Heart right ventricle (tissue), 16 donors: ENCODE measurements at regions not wholly inside any gene's neighbourhood (a gene's known extent, or its start where the extent isn't known, plus 50 kb on each side); places are given as distances from the start of the nearest gene placed in this dataset.
"Not testable (repeated sequence)": the region's sequence is repeated elsewhere in the genome, so short reads cannot be mapped to it uniquely, and the experiment has no call there.

ENCODE experiments used
- ATAC-seq, 8 donors: fragments of 200-7000 bp; cut with Tn5 transposase; one replicate each; pipeline ENCODE4 v1.9.1; 2020; ENCODE audit warnings: mild to moderate bottlenecking in 8 of 8, moderate library complexity in 8 of 8, moderate number of reproducible peaks in 1 of 8
- DNase-seq, 2 donors: peaks; one replicate each; pipeline ENCODE4 v3.0.0-alpha.2; 2020
- H3K27ac ChIP-seq, 10 donors: fragments of 200-600 bp; sonication (generic) in 2 of 10; one replicate each; pipeline versions ENCODE4 v1.5.0 to v1.8.0; 2020 to 2022; ENCODE audit warnings: mild to moderate bottlenecking in 3 of 10
- H3K27me3 ChIP-seq, 7 donors: fragments of 200-600 bp; one replicate each; pipeline ENCODE4 v1.8.0; 2021 to 2022; ENCODE audit warnings: mild to moderate bottlenecking in 2 of 7
- H3K36me3 ChIP-seq, 9 donors: fragments of 200-600 bp; sonication (generic) in 1 of 9; one replicate each; pipeline versions ENCODE4 v1.5.0 to v1.8.0; 2020 to 2022; ENCODE audit warnings: mild to moderate bottlenecking in 2 of 9
- H3K4me1 ChIP-seq, 9 donors: fragments of 200-600 bp; sonication (generic) in 1 of 9; one replicate each; pipeline versions ENCODE4 v1.5.0 to v1.8.0; 2020 to 2022; ENCODE audit warnings: mild to moderate bottlenecking in 4 of 9
- H3K4me3 ChIP-seq, 10 donors: fragments of 200-600 bp; sonication (generic) in 2 of 10; one replicate each; pipeline versions ENCODE4 v1.5.0 to v1.8.0; 2020 to 2022; ENCODE audit warnings: mild to moderate bottlenecking in 7 of 10, moderate library complexity in 2 of 10
- H3K9me3 ChIP-seq, 11 donors: fragments of 200-600 bp in 10 of 11; sonication (generic) in 2 of 11; one replicate each; pipeline versions ENCODE4 v1.5.0 to v1.8.0; 2013 to 2022; ENCODE audit warnings: mild to moderate bottlenecking in 2 of 11, control low read depth in 1 of 11, moderate library complexity in 1 of 11
- CTCF ChIP-seq, 9 donors: fragments of 200-600 bp; sonication (generic) in 2 of 9; IDR thresholded peaks; one replicate each; pipeline versions ENCODE4 v1.5.0 to v1.8.0; 2021 to 2022; ENCODE audit warnings: antibody characterized with exemption in 9 of 9, mild to moderate bottlenecking in 5 of 9, moderate library complexity in 1 of 9
- WGBS, 2 donors: extraction: QIAGEN DNeasy Blood & Tissue Kit; methylation state at CpG; one replicate each; pipeline ENCODE4 v1.1.7; 2013; ENCODE audit warnings: inconsistent platforms in 1 of 2; 5-methylcytosine and 5-hydroxymethylcytosine counted together
- intact Hi-C, 10 donors: fragments of 100-400 bp; cut with DNase I; formaldehyde crosslinking; loops; one replicate each; pipeline versions ENCODE4 v1.11.1 to v1.14.2; 2022
- donor health status: Arrhythmogenic right ventricular cardiomyopathy.
- donor health status: ischemic (EF 13 %, LVEDD 7.1; RV severe dilation, severe dysfunction).
- donor health status: healthy with polysubstance abuse.
- donor health status: DM: no; HTN: yes; CAD: no.
- donor health status: DM: no; HTN: no; CAD: no.
- donor health status: ischemic (EF 25% LVEDD 6.9; RV normal size, moderate dysfunction).
- donor health status: ischemic (EF 25% LVEDD 5.7; RV mildly dilated, moderate dysfunction).
- donor health status: healthy.
- donor health status: DM: yes; HTN: yes; CAD: no.
- donor health status: Ischemic cardiomyopathy.
- donor health status: ischemic (EF 35%, LVEDD 5.7; RV mildly dilated, moderate dysfunction).
- donor health status: nonischemic (EF 11% LVEDD 7.7; RV severe dilation, severe dysfunction).
- donor health status: DM: yes; HTN: yes; CAD: no.
- donor health status: PGD.
- donor health status: ischemic (EF 29% LVEDD 5.4; RV normal size, mild dysfunction).
- donor health status: nonischemic (EF 23%, LVEDD 6.1; RV moderate dilation, normal function).

GRCh38 chr12:47442310-47442709 is 263.5 kb downstream of the RPAP3 start:
- H3K36me3 ChIP-seq, result no peaks in the 10 kb centered on the region
- WGBS, 2 donors, result 67 to 68% methylated on average over 1 of the region's 1 CpG

GRCh38 chr12:47441490-47441889 is 264.3 kb downstream of the RPAP3 start:
- DNase-seq, result no peak
- WGBS, 2 donors, result 84 to 91% methylated on average over 1 of the region's 1 CpG
- peaks cover 0 to 54% (median 9%) of the 10 kb centered on the region in 11 donors for H3K9me3 ChIP-seq
- H3K27ac ChIP-seq, result no peak overlapping the region
- intact Hi-C loops, result no loop called here
- no peaks in the 10 kb centered on the region for H3K27me3 ChIP-seq
- no peak for TF ChIP-seq CTCF (IDR thresholded peaks at IDR 0.05)
- no peaks in the 10 kb centered on the region for H3K36me3 ChIP-seq
- no peak for ATAC-seq
- H3K4me1 ChIP-seq, result no peaks in the 10 kb centered on the region
- no peak overlapping the region for H3K4me3 ChIP-seq

More at GRCh38 chr12:47442310-47442709, 263.5 kb downstream of the RPAP3 start:
- TF ChIP-seq CTCF (IDR thresholded peaks at IDR 0.05), result no peak
- no peak overlapping the region for H3K4me3 ChIP-seq
- H3K27me3 ChIP-seq, result no peaks in the 10 kb centered on the region
- intact Hi-C loops, result no loop called here
- no peak for ATAC-seq
- DNase-seq, result no peak
- H3K4me1 ChIP-seq, result no peaks in the 10 kb centered on the region
- H3K27ac ChIP-seq, result no peak overlapping the region
- peaks cover 0 to 54% (median 9%) of the 10 kb centered on the region in 11 donors for H3K9me3 ChIP-seq

GRCh38 chr12:47438175-47438574 is 267.7 kb downstream of the RPAP3 start:
- DNase-seq, result no peak
- no peak overlapping the region for H3K4me3 ChIP-seq
- no peaks in the 10 kb centered on the region for H3K27me3 ChIP-seq
- intact Hi-C loops, result no loop called here
- H3K9me3 ChIP-seq, result peaks cover 0 to 62% (median 11%) of the 10 kb centered on the region in 11 donors
- 0 to 53% methylated on average over 1 of the region's 1 CpG for WGBS, 2 donors
- H3K4me1 ChIP-seq, result no peaks in the 10 kb centered on the region
- TF ChIP-seq CTCF (IDR thresholded peaks at IDR 0.05), result no peak
- H3K27ac ChIP-seq, result no peak overlapping the region
- ATAC-seq, result no peak
- H3K36me3 ChIP-seq, result no peaks in the 10 kb centered on the region

DNA sequence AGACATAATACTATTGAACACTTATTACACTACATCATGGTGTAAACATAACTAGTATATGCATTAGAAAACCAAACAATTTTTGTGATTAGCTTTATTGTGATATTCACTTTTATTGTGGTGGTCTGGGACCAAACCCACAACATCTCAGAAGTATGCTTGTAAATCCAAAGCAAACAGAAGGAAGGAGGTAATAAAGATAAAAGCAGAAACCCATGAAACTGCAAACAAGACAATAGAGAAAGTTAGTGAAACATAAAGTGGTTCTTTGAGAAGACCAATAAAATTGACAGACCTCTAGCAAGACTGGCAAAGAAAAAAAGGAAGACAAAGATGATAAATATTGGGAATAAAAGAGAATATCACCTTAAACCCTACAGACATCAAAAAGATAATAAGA is 268.3 kb downstream of the RPAP3 start:
- TF ChIP-seq CTCF (IDR thresholded peaks at IDR 0.05), result no peak
- intact Hi-C loops, result no loop called here
- no peak overlapping the region for H3K27ac ChIP-seq
- ATAC-seq (no peak), DNase-seq (no peak)
- H3K36me3 ChIP-seq, result no peaks in the 10 kb centered on the region
- H3K27me3 ChIP-seq, result no peaks in the 10 kb centered on the region
- H3K4me1 ChIP-seq, result no peaks in the 10 kb centered on the region
- H3K9me3 ChIP-seq, result peaks cover 0 to 56% (median 9%) of the 10 kb centered on the region in 11 donors
- no peak overlapping the region for H3K4me3 ChIP-seq

GRCh38 chr12:47433876-47434275 is 272.0 kb downstream of the RPAP3 start:
- ATAC-seq (no peak), DNase-seq (no peak)
- Histone ChIP-seq H3K9me3 (peaks cover 0 to 35% (median 8%) of the 10 kb centered on the region in 11 donors), H3K4me1 (no peaks in the 10 kb centered on the region), H3K4me3 (no peak overlapping the region), H3K27ac (no peak overlapping the region), H3K36me3 (no peaks in the 10 kb centered on the region), H3K27me3 (no peaks in the 10 kb centered on the region)
- TF ChIP-seq CTCF (IDR thresholded peaks at IDR 0.05), result no peak
- intact Hi-C loops, result no loop called here

DNA sequence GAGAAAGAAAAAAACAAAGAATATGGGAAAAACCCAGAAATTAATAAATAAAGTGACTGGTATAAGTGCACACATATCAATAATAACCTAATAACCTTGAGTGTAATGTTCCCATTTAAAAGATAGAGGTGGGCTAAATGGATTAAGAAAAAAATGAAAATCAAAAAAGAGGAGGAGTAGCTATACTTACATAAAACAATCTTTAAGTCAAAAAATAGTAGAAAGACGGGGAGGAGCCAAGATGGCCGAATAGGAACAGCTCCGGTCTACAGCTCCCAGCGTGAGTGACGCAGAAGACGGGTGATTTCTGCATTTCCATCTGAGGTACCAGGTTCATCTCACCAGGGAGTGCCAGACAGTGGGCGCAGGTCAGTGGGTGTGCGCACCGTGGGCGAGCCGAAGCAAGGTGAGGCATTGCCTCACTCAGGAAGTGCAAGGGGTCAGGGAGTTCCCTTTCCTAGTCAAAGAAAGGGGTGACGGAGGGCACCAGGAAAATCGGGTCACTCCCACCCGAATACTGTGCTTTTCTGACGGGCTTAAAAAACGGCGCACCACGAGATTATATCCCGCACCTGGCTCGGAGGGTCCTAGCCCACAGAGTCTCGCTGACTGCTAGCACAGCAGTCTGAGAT is 279.0 kb downstream of the RPAP3 start:
- H3K4me3 ChIP-seq, H3K4me1 ChIP-seq, intact Hi-C loops, H3K27ac ChIP-seq, DNase-seq, H3K36me3 ChIP-seq, ATAC-seq, H3K9me3 ChIP-seq: not testable (repeated sequence)
- 88 to 91% methylated on average over 21 of the region's 21 CpGs for WGBS, 2 donors
- peaks cover 0 to 18% (median 0%) of the 10 kb centered on the region in 7 donors for H3K27me3 ChIP-seq
